ENCODE measurements at regions not wholly inside any gene's neighbourhood (a gene's known extent, or its start where the extent isn't known, plus 50 kb on each side); places are given as distances from the start of the nearest gene placed in this dataset.

- TF ChIP-seq CTCF (IDR thresholded peaks at IDR 0.05), result no peak
- no peak for ATAC-seq (ENCODE audit: low read depth)
- intact Hi-C loops (cut with micrococcal nuclease), result no loop called here
- Mint-ChIP-seq H3K9me3 (peaks cover 22% of the 10 kb centered on the region), H3K4me1 (no peaks in the 10 kb centered on the region), H3K36me3 (ENCODE audit: low read depth) (no peaks in the 10 kb centered on the region), H3K4me3 (no peak overlapping the region), H3K27ac (no peak overlapping the region), H3K27me3 (peaks cover 3% of the 10 kb centered on the region)
- POLR2A ChIA-PET, result no interaction called here
- CTCF ChIA-PET, result no interaction called here
- no peak for DNase-seq
These were observed 93.0 kb upstream of the C2CD4B start for GRCh38 chr15:62257996-62258521.

DNA sequence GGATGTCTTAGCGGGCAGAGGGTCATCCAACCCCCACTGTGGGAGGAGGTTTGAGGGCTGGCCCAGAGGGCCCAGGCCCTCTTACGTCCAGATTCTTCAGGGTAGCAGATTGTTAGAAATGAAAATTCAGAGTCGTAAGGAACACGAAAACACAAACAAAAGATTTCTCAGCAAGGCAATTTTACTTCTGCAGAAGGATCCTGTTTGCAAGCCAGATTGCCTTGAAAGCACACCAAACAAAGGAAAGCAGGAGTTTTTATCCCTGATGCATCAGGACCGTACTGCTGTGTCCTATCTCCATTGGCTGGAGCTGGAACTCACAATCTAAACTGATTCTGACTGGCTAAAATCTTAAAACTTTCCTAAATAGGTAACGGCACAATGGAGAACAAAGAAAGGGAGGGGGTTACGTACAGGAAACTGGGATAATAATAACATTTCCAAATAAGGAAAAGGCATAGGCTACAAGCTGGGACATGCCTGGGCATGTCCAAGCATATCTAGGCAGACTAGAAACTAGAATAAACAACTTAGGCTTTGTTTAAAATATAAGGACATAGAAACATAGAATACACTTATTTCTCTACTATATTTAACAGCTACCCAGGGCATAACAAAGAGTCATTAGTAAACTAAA lies 97.3 kb upstream of the C2CD4B start:
- intact Hi-C loops (cut with micrococcal nuclease), result no loop called here
- Mint-ChIP-seq H3K27ac (no peak overlapping the region), H3K27me3 (no peaks in the 10 kb centered on the region), H3K4me1 (no peaks in the 10 kb centered on the region), H3K36me3 (ENCODE audit: low read depth) (no peaks in the 10 kb centered on the region), H3K9me3 (peaks cover 26% of the 10 kb centered on the region), H3K4me3 (no peak overlapping the region)
- DNase-seq (no peak), ATAC-seq (ENCODE audit: low read depth) (no peak)
- CTCF ChIA-PET, result no interaction called here
- TF ChIP-seq CTCF (IDR thresholded peaks at IDR 0.05), result no peak
- POLR2A ChIA-PET, result no interaction called here

DNA sequence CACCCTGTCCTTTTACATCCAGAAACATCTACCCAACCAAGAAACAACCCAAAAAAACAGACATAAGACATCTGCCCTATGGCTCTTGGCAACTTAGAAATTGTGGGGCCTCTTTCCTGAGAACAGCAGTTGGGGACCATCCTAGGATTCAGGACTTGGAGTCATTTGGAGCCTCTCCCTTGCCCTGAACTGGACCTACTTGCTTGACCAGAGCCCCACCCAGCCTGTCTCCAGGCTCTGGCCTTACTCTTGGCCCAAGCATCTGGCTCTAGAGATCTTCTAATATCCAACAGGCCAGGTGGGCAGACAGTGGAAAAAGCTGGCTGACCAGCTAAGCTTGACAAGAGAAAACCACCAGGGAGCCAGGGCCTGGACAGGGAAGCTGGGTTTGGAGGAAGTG lies 99.1 kb upstream of the C2CD4B start:
- Mint-ChIP-seq H3K9me3 (peaks cover 34% of the 10 kb centered on the region), H3K27me3 (no peaks in the 10 kb centered on the region), H3K36me3 (ENCODE audit: low read depth) (peaks cover 2% of the 10 kb centered on the region), H3K4me3 (no peak overlapping the region), H3K4me1 (no peaks in the 10 kb centered on the region), H3K27ac (no peak overlapping the region)
- intact Hi-C loops (cut with micrococcal nuclease), result no loop called here
- ATAC-seq (ENCODE audit: low read depth), result no peak
- TF ChIP-seq CTCF (IDR thresholded peaks at IDR 0.05), result no peak
- POLR2A ChIA-PET, result no interaction called here
- CTCF ChIA-PET, result no interaction called here
- no peak for DNase-seq

- H3K4me3 Mint-ChIP-seq, result no peak overlapping the region
- H3K4me1 Mint-ChIP-seq, result no peaks in the 10 kb centered on the region
- DNase-seq (no peak), ATAC-seq (ENCODE audit: low read depth) (no peak)
- no peak for TF ChIP-seq CTCF (IDR thresholded peaks at IDR 0.05)
- peaks cover 21% of the 10 kb centered on the region for H3K9me3 Mint-ChIP-seq
- ChIA-PET POLR2A (no interaction called here), CTCF (no interaction called here)
- intact Hi-C loops (cut with micrococcal nuclease), result no loop called here
- H3K36me3 Mint-ChIP-seq (ENCODE audit: low read depth), result peaks cover 4% of the 10 kb centered on the region
- no peak overlapping the region for H3K27ac Mint-ChIP-seq
- no peaks in the 10 kb centered on the region for H3K27me3 Mint-ChIP-seq
These were observed 104.4 kb upstream of the C2CD4B start for GRCh38 chr15:62269504-62269903.

DNA sequence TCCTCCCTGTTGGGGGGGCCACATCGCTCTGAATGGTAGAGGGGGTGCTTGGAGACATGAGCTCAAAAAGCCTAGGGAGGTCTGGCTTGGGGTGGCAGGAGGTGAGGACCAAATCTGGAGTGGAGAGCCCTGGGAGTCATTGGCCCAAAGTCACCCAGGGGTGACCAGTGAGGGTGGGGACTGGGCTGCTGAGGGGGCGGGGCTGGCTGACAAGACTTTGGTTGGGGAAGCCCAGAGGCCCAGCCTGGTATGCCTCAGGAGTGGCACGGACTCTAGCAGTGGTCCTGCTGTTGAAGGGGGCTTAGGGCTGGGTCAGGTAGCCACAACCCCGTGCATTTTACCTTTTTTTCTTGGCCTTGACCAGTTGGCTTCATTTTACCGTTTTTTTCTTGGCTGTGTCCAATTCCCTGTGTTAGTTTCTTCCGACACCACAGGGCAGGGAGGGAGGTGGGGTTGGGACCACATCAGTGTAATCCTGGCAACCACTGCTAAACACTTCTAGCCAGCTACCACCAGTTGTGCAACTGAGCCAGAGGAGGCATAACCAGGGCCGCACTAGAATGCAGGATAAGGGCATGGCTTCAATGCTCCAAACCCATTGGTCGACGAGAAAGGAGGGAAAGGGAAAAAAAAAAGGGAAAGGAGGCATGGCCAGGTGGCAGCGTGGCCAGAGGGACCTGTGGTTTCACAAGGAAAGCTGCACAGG lies 105.3 kb upstream of the C2CD4B start:
- TF ChIP-seq CTCF (IDR thresholded peaks at IDR 0.05), result no peak
- ATAC-seq (ENCODE audit: low read depth), result no peak
- peaks cover 3% of the 10 kb centered on the region for H3K27me3 Mint-ChIP-seq
- DNase-seq, result no peak
- H3K4me1 Mint-ChIP-seq, result no peaks in the 10 kb centered on the region
- no peak overlapping the region for H3K4me3 Mint-ChIP-seq
- CTCF ChIA-PET, result no interaction called here
- H3K9me3 Mint-ChIP-seq, result peaks cover 23% of the 10 kb centered on the region
- H3K36me3 Mint-ChIP-seq (ENCODE audit: low read depth), result peaks cover 4% of the 10 kb centered on the region
- intact Hi-C loops (cut with micrococcal nuclease), result no loop called here
- no peak overlapping the region for H3K27ac Mint-ChIP-seq
- POLR2A ChIA-PET, result no interaction called here
